H9 (cell line): ENCODE measurements at regions not wholly inside any gene's neighbourhood (a gene's known extent, or its start where the extent isn't known, plus 50 kb on each side); places are given as distances from the start of the nearest gene placed in this dataset.

Experiments
- DNase-seq: peaks from one replicate; pipeline ENCODE4 v3.0.0-alpha.2; 2017
- H2AFZ ChIP-seq: one replicate; pipeline ENCODE4 v1.6.1; 2013; ENCODE audit warnings: mild to moderate bottlenecking, low read length, control low read depth, moderate library complexity
- H2AK5ac ChIP-seq: 2 replicates; pipeline ENCODE4 v1.6.1; 2013; ENCODE audit warnings: low read length, control low read depth, mixed read lengths; ENCODE audit not compliant: insufficient read length
- H2BK120ac ChIP-seq: one replicate; pipeline ENCODE4 v1.6.1; 2013; ENCODE audit warnings: low read depth, mild to moderate bottlenecking, low read length, control low read depth, inconsistent platforms; ENCODE audit not compliant: poor library complexity, severe bottlenecking
- H2BK12ac ChIP-seq: 2 replicates; pipeline ENCODE4 v1.6.1; 2013; ENCODE audit warnings: low read length, control low read depth, mixed read lengths, low read depth; ENCODE audit not compliant: insufficient read length
- H2BK15ac ChIP-seq: 2 replicates; pipeline ENCODE4 v1.6.1; 2013; ENCODE audit warnings: low read depth, low read length, control low read depth
- H2BK20ac ChIP-seq: one replicate; pipeline ENCODE4 v1.6.1; 2013; ENCODE audit warnings: low read depth, mild to moderate bottlenecking, low read length, control low read depth, inconsistent platforms; ENCODE audit not compliant: poor library complexity, severe bottlenecking
- H2BK5ac ChIP-seq: 2 replicates; pipeline ENCODE4 v1.6.1; 2013; ENCODE audit warnings: low read length, control low read depth, mixed read lengths; ENCODE audit not compliant: insufficient read length
- H3K14ac ChIP-seq: 2 replicates; pipeline ENCODE4 v1.6.1; 2013; ENCODE audit warnings: low read length, control low read depth; ENCODE audit not compliant: insufficient read depth
- H3K18ac ChIP-seq: 2 replicates; pipeline ENCODE4 v1.6.1; 2013; ENCODE audit warnings: low read depth, mild to moderate bottlenecking, mixed read lengths, low read length, control low read depth; ENCODE audit not compliant: insufficient read length
- H3K23ac ChIP-seq: 2 replicates; pipeline ENCODE4 v1.6.1; 2013; ENCODE audit warnings: low read length, control low read depth, mixed read lengths, low read depth; ENCODE audit not compliant: insufficient read length
- H3K23me2 ChIP-seq: 2 replicates; pipeline ENCODE4 v1.6.1; 2013; ENCODE audit warnings: low read depth, mild to moderate bottlenecking, mixed read lengths, low read length, control low read depth; ENCODE audit not compliant: insufficient read length, poor library complexity, severe bottlenecking
- H3K27ac ChIP-seq: 2 replicates; pipeline ENCODE4 v1.5.1; 2013; ENCODE audit warnings: low read length, control low read depth, mixed read lengths, low read depth; ENCODE audit not compliant: insufficient read length
- H3K27me3 ChIP-seq: 2 replicates; pipeline ENCODE4 v1.6.1; 2013; ENCODE audit warnings: low read length, control low read depth, inconsistent platforms; ENCODE audit not compliant: insufficient read depth
- H3K4ac ChIP-seq: 2 replicates; pipeline ENCODE4 v1.6.1; 2013; ENCODE audit warnings: low read depth, mild to moderate bottlenecking, control low read depth, inconsistent platforms, low read length, moderate library complexity
- H3K4me1 ChIP-seq: 2 replicates; pipeline ENCODE4 v1.6.1; 2013; ENCODE audit warnings: low read length, control low read depth, inconsistent platforms; ENCODE audit not compliant: insufficient read depth
- H3K4me2 ChIP-seq: 2 replicates; pipeline ENCODE4 v1.6.1; 2013; ENCODE audit warnings: low read length, control low read depth, mixed read lengths; ENCODE audit not compliant: insufficient read length, insufficient read depth
- H3K56ac ChIP-seq: 2 replicates; pipeline ENCODE4 v1.6.1; 2013; ENCODE audit warnings: low read depth, mild to moderate bottlenecking, mixed read lengths, low read length, control low read depth; ENCODE audit not compliant: insufficient read length
- H3K79me1 ChIP-seq: 2 replicates; pipeline ENCODE4 v1.6.1; 2013; ENCODE audit warnings: low read depth, mild to moderate bottlenecking, moderate library complexity, low read length, control low read depth, inconsistent platforms; ENCODE audit not compliant: insufficient read depth, poor library complexity, severe bottlenecking
- H3K79me2 ChIP-seq: 2 replicates; pipeline ENCODE4 v1.6.1; 2013; ENCODE audit warnings: low read length, control low read depth, inconsistent platforms; ENCODE audit not compliant: insufficient read depth
- H3K9ac ChIP-seq: 2 replicates; pipeline ENCODE4 v1.6.1; 2013; ENCODE audit warnings: low read length, control low read depth, mixed read lengths; ENCODE audit not compliant: insufficient read length; ENCODE audit errors: extremely low read depth
- H3K9me3 ChIP-seq: one replicate; pipeline ENCODE4 v1.6.1; 2013; ENCODE audit warnings: low read depth, low read length, inconsistent platforms; ENCODE audit not compliant: control insufficient read depth
- H3T11ph ChIP-seq: one replicate; pipeline ENCODE4 v1.6.1; 2013; ENCODE audit warnings: mild to moderate bottlenecking, low read length, control low read depth, inconsistent platforms
- H4K20me1 ChIP-seq: one replicate; pipeline ENCODE4 v1.6.1; 2013; ENCODE audit not compliant: control insufficient read depth, insufficient read length, insufficient read depth
- H4K5ac ChIP-seq: 2 replicates; pipeline ENCODE4 v1.6.1; 2013; ENCODE audit warnings: low read depth, mild to moderate bottlenecking, mixed read lengths, low read length, control low read depth; ENCODE audit not compliant: insufficient read length
- H4K8ac ChIP-seq: replicated peaks from 2 replicates; pipeline ENCODE4 v1.6.1; 2013; ENCODE audit warnings: low read length, control low read depth, mixed read lengths, low read depth; ENCODE audit not compliant: insufficient read length
- H4K91ac ChIP-seq: 2 replicates; pipeline ENCODE4 v1.6.1; 2013; ENCODE audit warnings: low read depth, mild to moderate bottlenecking, moderate library complexity, mixed read lengths, low read length, control low read depth; ENCODE audit not compliant: insufficient read length
- H3K27ac Mint-ChIP-seq, 3 experiments: 2 replicates in 2 of 3; 3 replicates in 1 of 3; pipeline ENCODE4 v1.8.0; 2020 to 2021; ENCODE audit warnings: mixed read lengths in 3 of 3, mild to moderate bottlenecking in 1 of 3, moderate library complexity in 1 of 3
- H3K27me3 Mint-ChIP-seq: 2 replicates; pipeline ENCODE4 v1.8.0; 2021; ENCODE audit warnings: low read depth, mild to moderate bottlenecking, moderate library complexity, mixed read lengths
- H3K36me3 Mint-ChIP-seq, 3 experiments: 2 replicates in 2 of 3; 3 replicates in 1 of 3; pipeline ENCODE4 v1.8.0; 2020 to 2021; ENCODE audit warnings: low read depth in 3 of 3, mixed read lengths in 3 of 3; ENCODE audit not compliant: insufficient read depth in 1 of 3
- H3K4me1 Mint-ChIP-seq, 2 experiments: 2 replicates each; pipeline ENCODE4 v1.8.0; 2020; ENCODE audit warnings: mixed read lengths in 2 of 2
- H3K4me3 Mint-ChIP-seq, 2 experiments: 2 replicates in 1 of 2; 3 replicates in 1 of 2; pipeline ENCODE4 v1.8.0; 2020 to 2021; ENCODE audit warnings: mild to moderate bottlenecking in 2 of 2, mixed read lengths in 2 of 2, moderate library complexity in 1 of 2
- H3K9me3 Mint-ChIP-seq, 2 experiments: 2 replicates in 1 of 2; 3 replicates in 1 of 2; pipeline ENCODE4 v1.8.0; 2020; ENCODE audit warnings: mild to moderate bottlenecking in 2 of 2, mixed read lengths in 2 of 2, moderate library complexity in 1 of 2
- CTCF ChIP-seq: fragments of 200-600 bp; sonication (generic); conservative IDR thresholded peaks from 3 replicates; pipeline ENCODE4 v1.8.0; 2021; ENCODE audit warnings: antibody characterized with exemption, mild to moderate bottlenecking
- WGBS: extraction: QIAGEN DNeasy Blood & Tissue Kit; methylation state at CpG from one replicate; pipeline ENCODE4 v1.1.7; 2013; ENCODE audit warnings: missing lambda C conversion rate, low lambda C conversion rate, mixed read lengths; ENCODE audit not compliant: insufficient read length; ENCODE audit errors: extremely low coverage; 5-methylcytosine and 5-hydroxymethylcytosine counted together

- Histone ChIP-seq H2BK120ac (no peak overlapping the region), H3K18ac (no peak overlapping the region), H3K23me2 (no peaks in the 10 kb centered on the region), H4K5ac (no peak overlapping the region), H4K8ac (no peak overlapping the region), H2BK20ac (no peak overlapping the region), H2AFZ (no peak overlapping the region), H4K91ac (no peak overlapping the region), H3K23ac (no peak overlapping the region), H2AK5ac (no peak overlapping the region), H3K4ac (no peak overlapping the region), H3K27ac (no peak overlapping the region), H3K27me3 (no peaks in the 10 kb centered on the region), H3K79me2 (no peaks in the 10 kb centered on the region), H3K79me1 (no peaks in the 10 kb centered on the region), H3K4me2 (no peak overlapping the region), H3K9ac (no peak overlapping the region), H2BK12ac (no peak overlapping the region), H4K20me1 (no peaks in the 10 kb centered on the region), H2BK5ac (no peak overlapping the region), H2BK15ac (no peak overlapping the region), H3K9me3 (no peaks in the 10 kb centered on the region), H3K14ac (no peak overlapping the region), H3T11ph (no peak overlapping the region), H3K56ac (no peak overlapping the region), H3K4me1 (no peaks in the 10 kb centered on the region)
- no CpG with 5 or more reads among the region's 5 CpGs for WGBS
- Mint-ChIP-seq H3K27me3 (no peaks in the 10 kb centered on the region), H3K4me1 (peaks cover 17 to 28% of the 10 kb centered on the region in 2 experiments), H3K4me3 (no peak overlapping the region), H3K36me3 (no peaks in the 10 kb centered on the region), H3K9me3 (no peaks in the 10 kb centered on the region), H3K27ac (no peak overlapping the region)
- DNase-seq: no peak
- TF ChIP-seq CTCF: no peak
These were observed 65.6 kb downstream of the ZFP36L2 start for GRCh38 chr2:43160778-43161177.
